GM23248 (cell line): ENCODE measurements at regions not wholly inside any gene's neighbourhood (a gene's known extent, or its start where the extent isn't known, plus 50 kb on each side); places are given as distances from the start of the nearest gene placed in this dataset.

Source experiments
- EZH2 ChIP-seq: fragments of 200-600 bp; sonication (generic); IDR thresholded peaks from 2 replicates; pipeline ENCODE4 v1.6.1; 2018; ENCODE audit warnings: antibody characterized with exemption, mild to moderate bottlenecking; ENCODE audit not compliant: insufficient read depth, poor library complexity, severe bottlenecking
- EZH2phosphoT487 ChIP-seq: fragments of 200-600 bp; sonication (generic); IDR thresholded peaks from 2 replicates; pipeline ENCODE4 v1.6.1; 2018; ENCODE audit warnings: antibody characterized with exemption, moderate library complexity, mild to moderate bottlenecking, low read depth; ENCODE audit not compliant: insufficient read depth

- no peak for TF ChIP-seq EZH2
- TF ChIP-seq EZH2phosphoT487 = no peak
These were observed 302.7 kb downstream of the RPS24 start for GRCh38 chr10:78336402-78336791.
